GM19238 (cell line): ENCODE measurements at regions not wholly inside any gene's neighbourhood (a gene's known extent, or its start where the extent isn't known, plus 50 kb on each side); places are given as distances from the start of the nearest gene placed in this dataset.

Source experiments
- DNase-seq: peaks from one replicate; pipeline ENCODE4 v3.0.0; 2011; ENCODE audit warnings: low spot score; ENCODE audit not compliant: insufficient read length

DNA sequence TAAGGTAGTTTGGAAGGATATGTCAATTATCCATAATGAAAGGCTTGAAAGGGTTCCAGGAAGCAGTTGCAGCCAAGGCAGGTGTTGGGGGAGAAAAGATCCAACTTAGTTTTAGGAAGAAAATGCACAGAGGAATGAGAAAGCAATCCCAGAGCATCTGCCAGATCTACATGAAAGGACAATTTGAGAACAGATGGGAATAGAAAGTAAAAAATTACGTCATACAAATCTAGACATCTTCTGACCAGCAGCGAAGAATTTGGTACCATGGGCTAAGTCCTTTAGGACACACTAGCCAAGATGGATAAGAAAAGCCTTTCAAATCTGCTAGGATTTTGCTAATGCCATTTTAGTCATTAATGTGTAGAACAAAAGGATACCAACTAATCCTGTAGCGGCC, 244.1 kb upstream of the PRR16 start:
- DNase-seq: no peak

DNA sequence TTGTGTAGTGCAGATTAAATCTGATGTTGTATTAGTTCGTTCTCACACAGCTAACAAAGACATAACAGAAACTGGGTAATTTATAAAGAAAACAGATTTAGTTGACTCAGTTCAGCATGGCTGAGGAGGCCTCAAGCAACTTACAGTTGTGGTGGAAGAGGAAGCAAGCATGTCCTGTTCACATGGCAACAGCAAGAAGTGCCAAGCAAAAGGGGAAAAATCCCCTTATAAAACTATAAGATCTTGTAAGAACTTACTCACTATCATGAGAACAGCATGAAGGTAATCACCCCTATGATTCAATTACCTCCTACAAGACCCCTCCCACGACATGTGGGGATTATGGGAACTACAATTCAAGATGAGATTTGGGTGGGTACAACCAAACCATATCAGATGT, 238.6 kb upstream of the PRR16 start:
- no peak for DNase-seq

DNA sequence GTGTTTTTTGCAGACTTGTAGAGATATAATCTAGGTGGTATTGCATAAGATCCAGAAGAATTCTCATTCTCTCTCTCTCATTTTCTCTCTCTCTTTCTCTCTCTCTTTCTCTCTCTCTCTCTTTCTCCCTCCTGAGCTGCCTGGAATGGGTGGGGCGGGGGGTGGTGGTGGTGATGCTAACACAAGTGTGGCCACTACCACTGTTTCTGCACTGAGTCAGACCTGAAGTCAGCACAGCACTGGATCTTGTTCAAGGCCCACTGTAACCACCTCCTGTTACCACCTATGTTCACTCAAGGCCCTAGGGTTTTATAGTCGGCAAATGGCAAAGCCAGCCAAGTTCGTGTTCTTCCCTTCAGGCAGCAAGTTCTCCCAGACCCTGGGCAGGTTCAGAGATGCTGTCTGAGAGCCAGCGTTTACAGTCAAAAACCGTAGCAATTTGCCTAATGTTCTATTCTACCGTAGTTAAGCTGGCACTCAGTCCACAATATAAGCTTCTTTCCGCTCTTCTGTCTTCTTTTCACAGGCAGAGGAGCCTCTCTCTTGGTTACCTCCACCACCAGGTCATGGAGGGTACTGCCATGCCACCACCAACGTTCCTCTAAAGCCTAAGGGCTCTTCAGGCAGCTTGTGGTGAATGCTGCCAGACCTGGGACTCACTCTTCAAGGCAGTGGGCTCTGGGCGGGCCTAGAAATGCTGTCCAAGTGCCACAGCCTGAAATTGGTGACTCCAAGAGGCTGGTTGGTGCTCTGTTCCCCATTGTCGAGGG, 235.7 kb upstream of the PRR16 start:
- no peak for DNase-seq

DNA sequence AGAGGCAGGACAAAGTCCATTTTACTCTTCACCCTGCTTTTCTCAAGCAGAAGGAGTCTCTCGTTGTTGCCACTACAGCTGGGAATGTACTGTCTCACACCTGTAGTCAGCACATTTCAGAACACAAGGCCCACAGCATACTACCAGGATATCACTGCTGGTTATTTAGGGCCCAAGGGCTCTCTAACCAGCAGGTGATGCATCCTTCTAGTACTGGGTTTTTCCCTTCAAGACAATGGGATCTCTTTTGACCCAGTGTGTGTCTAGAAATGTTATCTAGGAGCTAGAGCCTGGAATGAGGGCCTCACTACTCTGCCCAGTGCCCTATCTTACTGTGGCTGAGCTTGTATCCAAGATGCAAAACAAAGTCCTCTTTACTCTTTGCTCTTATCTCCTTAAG, 235.1 kb upstream of the PRR16 start:
- no peak for DNase-seq

DNA sequence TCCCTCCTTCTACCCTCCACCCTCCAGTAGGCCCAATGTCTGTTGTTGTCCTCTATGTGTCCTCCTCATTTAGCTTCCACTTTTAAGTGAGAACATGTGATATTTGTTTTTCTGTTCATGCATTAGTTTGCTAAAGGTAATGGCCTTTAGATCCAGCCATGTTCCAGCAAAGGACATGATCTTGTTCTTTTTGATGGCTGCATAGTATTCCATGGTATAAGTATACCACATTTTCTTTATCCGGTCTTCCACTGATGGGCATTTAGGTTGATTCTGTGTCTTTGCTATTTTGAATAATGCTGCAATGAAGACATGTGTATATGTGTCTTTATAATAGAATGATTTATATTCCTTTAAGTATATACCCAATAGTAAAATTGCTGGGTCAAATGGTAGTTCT, 232.5 kb upstream of the PRR16 start:
- no peak for DNase-seq

DNA sequence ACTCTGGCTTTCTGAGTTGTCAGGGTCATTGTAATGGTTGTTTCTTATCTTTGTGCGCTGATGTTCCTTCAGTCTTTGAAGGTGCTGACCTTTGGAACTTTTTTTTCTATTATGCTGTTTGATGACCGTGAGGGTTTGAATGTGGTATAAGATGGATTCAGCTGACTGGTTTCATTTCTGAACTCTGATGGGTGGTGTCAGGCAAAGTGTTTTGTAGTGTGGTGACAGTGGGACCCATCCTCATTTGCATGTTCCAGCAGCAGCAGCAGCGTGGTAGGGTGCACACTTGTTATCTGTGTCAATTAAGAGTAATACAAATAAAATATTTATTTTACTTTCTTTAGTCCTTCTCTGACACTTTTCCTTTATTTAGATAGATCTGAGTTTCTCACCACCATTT, 227.7 kb upstream of the PRR16 start:
- no peak for DNase-seq

DNA sequence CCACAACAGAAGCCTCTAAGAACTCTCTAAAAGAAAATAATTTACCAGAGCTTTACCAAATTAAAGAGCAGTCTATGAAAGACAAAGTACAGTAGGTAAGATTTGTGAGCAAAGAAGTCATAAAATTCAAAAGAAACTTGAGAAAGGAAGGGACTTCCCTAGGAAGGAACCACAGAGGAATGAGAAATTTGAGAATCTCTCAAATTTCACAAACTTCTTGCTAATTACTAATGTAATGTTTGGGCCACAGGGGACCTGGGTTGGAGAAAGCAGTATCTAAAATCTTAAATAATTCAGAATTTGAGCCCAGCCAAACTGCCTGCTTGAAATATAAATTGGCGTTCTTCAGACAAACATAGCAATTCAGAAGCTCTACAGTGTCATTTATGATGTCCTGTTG, 225.0 kb upstream of the PRR16 start:
- DNase-seq: no peak

DNA sequence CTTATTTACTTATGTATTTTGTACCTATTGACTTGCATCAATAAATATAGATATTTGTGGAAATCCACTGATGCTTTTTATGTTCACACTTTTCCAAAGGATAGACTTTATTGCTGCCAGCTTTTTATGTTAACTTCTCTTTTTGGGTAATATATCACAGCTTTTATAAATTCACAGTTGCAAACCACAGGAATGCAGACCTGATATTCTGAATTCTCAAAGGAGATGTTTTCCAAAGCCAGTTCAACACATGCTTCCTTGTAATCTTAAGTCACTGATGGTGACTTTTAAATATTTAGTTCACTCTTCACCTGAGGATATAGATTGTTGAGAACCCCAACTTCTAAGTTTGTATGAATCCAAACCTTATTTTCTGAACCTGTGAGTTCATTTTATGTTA, 223.4 kb upstream of the PRR16 start:
- no peak for DNase-seq

DNA sequence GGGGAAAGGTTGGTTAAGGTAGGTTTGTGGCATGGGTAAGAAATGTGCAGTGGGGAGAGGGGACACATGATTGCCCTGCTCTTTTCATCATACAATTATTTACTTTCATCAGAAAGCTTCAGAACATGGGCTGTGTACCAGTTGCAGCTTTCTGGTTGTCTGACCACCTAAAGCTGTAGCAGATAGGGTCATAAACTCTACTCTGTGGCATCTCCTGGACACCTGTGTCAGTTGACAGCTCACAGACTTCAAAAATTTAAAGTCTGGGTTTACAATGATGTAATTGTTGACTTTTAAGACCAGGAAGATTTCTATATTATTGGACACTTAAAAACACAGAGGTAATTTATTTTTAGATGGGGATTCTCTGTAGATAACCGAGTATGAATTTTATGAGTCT, 222.7 kb upstream of the PRR16 start:
- DNase-seq: no peak

DNA sequence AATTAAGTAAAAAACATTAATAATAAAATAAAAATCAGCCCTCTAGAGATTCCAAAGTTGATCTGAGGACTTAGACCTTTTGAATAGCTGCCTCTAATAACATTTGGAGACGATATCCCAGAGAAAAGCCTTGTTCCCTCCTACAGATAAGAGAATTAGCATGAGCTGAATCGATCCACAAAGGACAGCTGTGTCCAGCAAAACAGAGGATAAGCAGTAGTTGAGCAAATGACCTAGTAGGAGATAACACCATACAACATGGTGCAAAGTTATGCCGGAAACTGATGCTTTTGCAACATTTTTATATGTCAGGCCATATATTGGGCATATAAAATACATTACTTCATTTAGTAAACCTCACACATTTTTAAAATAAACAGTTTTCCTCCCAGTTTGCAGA, 212.2 kb upstream of the PRR16 start:
- no peak for DNase-seq

DNA sequence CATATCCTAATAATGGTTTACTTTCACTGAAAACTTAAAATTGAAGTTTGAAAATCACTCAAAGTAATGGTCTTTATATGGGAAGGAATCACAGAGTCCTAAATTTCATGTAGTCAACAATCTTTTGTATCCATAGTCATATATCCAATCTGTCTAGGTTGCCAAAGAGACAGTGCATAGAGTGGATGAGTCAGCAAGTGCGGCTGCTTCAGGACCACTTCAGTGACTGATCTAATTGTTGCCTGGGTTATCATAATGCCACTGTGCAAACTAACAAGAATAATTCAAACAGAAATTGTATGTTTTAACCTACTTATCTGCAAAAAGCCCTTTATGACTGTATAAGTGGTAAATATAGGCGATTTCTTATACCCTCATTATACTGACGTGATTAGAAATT, 211.3 kb upstream of the PRR16 start:
- no peak for DNase-seq

DNA sequence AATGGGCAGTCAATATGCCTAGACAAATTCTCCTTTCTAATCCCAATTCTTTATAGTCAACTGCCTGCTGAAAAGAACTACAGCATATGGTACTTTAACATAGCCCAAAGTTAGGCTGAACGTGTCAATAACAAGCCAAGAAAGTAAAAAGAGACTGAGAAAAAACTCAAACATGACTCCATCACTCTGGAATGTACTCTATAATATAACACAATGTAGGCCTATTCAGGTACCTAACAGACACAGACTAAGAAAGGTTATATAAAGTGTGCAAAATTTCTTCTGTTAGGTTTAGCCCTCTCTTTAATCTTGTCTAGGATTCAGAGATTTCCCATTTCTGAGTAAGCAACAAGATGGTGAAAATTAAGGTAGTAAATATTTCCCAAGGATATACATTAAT, 209.7 kb upstream of the PRR16 start:
- no peak for DNase-seq

DNA sequence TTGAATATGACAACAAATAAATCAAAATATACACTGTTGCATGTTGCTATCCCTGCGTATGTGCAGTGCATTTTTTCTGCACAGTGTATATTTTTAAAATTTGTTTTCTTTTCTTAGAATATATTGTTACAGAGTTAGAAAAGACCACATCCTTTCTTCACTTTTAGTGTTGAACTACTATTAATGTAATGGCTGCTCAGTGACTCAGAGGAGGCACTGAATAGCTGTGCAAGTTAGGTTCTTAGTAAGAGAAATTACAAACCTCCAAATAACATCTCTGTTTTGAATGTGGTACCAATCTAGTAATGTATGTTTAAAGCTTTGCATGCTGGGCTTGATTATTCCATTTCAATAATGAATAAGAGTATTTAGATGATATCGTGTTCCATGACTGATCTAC, 208.9 kb upstream of the PRR16 start:
- no peak for DNase-seq

DNA sequence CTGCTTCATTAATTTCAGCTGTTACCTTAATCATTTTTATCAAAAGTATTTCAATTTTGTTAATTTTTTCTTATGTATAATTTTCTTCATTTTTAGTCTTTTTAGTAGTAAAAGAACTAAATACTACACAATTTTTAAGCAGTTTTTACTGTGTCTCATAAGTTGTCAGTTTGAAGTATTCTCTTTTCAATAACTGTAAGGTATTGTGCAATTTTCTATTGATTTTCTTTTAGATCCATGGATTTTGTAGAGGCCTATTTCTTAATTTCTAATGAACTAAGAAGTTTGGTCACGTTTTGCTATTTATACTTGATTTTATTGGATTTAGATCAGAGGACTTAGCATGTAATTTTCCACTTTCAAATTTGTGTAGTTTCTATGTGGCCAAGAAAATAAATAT, 207.7 kb upstream of the PRR16 start:
- DNase-seq: no peak

DNA sequence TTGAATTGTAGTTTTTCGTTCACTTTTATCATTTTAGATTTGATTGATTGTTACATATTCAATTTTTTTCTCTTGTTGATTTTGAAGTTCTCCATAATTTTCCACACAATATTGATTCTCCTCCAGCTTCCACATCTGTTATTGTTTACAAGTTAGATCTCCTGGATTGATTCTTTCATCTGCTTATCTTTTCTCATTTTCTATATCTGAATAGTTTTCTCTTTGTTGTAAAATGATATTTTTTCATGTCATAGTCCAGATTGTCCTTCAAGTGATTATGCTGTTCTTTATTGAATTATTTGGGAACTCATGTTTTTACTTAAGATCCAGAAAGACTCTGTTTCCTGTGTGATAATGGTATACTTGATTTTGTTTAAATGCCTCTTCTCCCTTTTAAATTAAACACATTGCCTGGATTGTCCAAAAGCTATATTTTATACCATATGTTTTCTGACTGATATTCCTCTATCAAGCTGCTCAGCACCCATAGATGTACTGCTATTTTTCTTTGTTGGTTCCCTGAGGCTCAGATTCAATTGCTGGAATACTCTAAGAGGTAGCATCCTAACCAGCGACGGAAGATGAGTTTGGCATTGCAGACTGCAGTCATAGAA, 206.6 kb upstream of the PRR16 start:
- no peak for DNase-seq

DNA sequence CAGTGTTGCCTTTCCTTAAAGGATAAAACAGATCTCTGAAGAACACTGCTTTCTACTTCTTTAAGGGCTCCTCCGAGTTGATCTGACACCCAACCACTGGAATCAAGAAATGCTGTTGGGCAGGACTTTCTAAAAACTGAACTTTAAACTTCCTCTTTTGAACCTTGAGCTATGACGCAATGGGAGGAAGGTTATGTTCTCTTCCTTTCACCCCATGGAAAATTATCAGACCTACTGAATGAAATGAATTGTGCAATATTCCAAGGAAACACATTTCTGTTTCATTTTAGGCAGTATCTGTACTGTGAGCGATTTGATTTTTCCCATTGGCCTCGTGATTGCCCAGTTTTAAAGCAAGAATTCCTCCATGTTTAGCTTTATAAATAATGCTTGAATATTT, 206.0 kb upstream of the PRR16 start:
- DNase-seq: no peak

DNA sequence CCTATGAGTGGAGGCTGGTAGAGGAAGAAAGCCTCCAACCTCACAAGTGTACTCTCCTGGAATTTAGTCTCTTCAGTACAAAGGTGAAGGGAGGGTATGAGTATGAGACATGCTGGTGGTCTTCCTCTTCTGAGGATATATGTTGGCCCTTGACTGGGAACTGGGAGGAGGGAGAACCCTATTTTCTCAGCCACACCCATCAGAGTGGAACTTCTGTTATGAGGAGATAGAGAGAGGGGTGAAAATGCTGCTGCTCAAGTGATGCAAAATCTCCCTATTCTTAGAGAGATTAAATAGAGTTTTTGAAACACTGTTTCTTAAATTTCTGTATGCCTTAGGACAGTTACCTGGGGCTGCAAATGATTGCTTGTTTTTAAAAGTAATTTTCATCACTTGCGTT, 203.4 kb upstream of the PRR16 start:
- no peak for DNase-seq

DNA sequence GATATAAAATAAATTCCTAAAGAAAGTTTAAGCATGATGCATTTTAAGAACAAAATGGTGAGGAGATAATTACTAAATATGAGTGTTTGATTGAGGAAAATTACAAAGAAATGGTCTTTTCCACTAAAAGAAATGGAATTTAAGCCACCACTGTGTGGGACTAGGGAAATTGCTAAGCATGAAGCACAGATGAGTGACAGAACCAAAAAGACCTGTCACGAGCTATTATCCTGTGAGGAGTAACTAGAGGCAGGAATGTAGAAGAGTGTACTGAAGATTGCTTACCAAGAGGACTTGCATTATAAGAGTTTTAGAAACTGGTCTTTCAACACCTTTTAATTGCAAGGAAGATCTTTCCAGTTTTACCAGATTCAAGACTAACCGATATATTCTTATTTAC, 193.6 kb upstream of the PRR16 start:
- no peak for DNase-seq

DNA sequence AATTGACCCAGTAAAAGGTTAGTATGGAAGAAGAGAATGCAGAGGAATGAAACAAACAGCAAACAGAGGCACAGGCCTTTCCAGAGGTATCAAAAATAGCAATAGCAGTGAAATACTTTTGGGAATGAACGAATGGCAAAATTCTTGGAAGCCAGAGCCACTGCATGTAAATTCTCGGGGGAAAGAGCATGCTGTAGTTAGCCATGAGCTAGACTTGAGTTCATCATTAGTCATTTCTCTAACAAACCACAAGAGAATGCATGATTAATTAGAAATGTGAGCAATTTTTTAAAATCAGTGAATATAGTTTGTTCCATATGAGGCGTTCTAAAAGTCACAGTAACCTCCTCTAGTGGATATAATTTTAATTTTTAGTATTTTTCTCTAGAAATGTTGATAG, 170.3 kb upstream of the PRR16 start:
- no peak for DNase-seq

DNA sequence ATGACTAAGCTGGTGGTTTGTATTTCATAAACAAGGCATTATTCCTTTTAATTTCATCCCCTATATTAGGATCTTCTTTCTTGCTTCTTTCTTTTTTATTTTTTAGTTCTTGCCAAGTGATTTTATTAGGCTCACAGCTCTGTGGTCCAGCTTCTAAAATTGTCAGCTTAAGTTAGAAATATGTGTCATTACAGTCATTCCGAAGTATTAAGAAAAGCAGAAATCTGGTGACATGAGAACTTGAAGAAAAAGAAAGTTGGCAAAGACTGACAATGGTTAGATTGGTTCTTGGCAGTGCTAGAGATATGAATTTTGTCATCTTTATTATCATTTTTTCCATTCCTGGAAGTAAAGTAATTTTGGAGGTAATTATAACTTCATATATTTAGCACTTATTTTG, 166.5 kb upstream of the PRR16 start:
- DNase-seq: no peak

DNA sequence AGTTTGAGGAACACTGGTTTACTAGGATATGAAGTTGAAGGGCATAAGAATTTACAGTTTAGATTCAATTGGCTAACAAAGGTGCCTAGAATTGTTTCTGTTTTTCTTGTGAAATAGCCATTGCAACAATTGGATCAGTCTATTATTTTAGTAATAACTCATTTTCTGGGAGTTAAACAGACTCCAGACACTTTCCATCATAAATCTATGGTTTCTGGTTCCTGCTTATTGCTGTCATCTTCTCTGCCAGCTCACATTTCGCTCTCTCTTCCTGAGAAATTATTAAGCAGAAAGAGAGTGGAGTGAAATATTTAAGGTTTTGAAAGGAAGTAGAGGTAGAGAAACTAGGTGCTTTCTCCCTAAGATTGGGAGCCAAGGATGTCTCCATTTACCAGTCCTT, 165.1 kb upstream of the PRR16 start:
- DNase-seq: no peak

DNA sequence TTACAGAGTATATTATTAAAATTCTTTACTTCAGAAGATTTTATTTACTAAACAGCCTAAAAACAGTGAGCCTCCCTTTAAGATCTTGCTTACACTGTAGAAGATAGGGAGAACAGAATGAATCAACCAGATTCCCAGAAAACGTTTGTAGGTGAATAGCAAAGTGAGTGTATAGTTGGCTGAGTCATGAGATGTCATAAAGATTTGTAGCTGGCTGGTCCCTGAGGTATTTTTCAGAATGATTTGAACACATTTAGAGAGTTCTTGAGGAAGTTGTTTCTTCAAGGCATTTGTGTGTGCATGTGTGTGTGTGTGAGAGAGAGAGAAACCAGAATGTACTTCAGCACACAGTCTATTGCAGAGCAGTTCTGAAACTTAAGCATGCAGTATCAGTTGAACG, 159.4 kb upstream of the PRR16 start:
- DNase-seq: no peak

DNA sequence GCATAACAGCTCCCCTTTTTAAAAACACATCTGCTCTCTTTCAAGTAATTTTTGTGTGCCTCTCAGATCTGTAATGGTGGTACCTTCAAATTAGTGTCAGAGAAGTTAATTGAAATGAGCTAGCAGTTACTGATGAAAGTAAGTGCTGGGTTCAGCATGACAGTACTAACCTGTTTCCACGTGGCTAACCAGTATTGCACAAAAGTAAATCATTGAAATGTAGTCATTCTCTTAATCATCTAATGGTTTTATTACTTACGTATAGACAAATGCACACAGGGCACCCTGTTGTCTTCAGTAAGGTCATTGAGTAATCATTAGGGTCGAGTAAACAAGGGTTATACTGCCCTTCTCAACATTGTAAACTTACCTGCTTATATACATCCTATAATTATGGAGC, 157.8 kb upstream of the PRR16 start:
- no peak for DNase-seq

DNA sequence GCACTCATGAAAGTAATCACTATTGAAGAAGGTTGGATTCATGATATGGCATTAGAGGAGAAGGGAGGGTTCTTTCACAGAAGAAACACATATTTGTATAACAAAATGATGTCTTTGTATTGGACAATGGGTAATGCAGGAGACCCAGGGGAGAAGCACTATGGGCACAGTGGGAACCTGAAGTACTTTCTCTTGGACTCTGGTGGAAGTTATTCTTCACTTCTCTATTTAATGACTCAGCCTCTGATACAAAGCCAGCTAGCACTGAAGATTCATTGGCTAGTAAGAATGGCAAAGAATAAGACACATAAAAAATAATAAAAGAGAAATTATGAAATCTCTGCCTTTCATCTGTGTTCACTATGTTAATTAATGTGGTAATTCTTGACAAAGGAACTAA, 149.9 kb upstream of the PRR16 start:
- DNase-seq: no peak
